ENCODE measurements at regions not wholly inside any gene's neighbourhood (a gene's known extent, or its start where the extent isn't known, plus 50 kb on each side); places are given as distances from the start of the nearest gene placed in this dataset.
"Not testable (repeated sequence)": the region's sequence is repeated elsewhere in the genome, so short reads cannot be mapped to it uniquely, and the experiment has no call there.

DNA sequence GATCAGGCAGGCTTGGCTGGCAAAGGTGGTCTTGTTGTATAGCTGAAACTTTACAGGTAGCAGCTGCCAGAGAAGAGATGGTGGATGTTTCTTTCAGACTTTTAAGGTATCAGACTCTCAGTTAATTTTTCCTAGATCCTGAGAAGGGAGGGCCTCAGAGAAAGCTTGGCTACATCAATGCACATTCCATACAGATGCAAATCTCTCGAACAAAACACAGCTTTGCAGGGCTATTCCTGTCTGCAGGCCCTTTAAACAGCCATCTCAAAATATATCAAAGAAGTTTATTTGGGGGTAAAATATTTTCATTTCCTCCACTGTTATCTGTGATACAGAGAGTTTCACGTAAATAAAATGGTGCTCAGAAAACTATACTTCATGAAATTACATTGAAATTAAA, 1584.4 kb downstream of the EFNA5 start:
- no peak for DNase-seq (ENCODE audit: low read depth in 2 of 3, low spot score in 2 of 3)

GRCh38 chr5:106085556-106085955, 1585.2 kb downstream of the EFNA5 start:
- no peak for DNase-seq (ENCODE audit: low read depth in 2 of 3, low spot score in 2 of 3)

DNA sequence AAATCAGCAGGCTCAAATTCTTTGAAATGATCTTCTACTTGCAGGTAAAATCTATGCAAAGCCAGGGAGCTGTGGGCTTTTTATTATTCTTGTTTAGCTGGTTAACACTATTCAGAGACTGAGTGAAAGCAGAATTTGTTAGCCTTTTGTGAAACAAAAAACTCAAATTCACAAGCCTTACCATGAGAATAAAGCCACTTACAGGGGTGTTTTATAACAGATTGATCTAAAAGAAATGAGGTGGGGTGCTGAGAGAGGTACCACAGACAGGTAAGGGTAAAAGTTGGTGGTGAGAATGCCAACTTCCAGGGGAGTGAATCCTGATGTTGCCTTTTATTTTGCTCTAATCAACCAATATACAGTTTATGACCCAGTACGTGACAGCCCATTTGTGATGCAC, 1585.6 kb downstream of the EFNA5 start:
- DNase-seq (ENCODE audit: low read depth in 2 of 3, low spot score in 2 of 3) = no peak

- DNase-seq (ENCODE audit: low read depth in 2 of 3, low spot score in 2 of 3) = no peak
Observed at GRCh38 chr5:106080535-106080934, 1590.2 kb downstream of the EFNA5 start.

DNA sequence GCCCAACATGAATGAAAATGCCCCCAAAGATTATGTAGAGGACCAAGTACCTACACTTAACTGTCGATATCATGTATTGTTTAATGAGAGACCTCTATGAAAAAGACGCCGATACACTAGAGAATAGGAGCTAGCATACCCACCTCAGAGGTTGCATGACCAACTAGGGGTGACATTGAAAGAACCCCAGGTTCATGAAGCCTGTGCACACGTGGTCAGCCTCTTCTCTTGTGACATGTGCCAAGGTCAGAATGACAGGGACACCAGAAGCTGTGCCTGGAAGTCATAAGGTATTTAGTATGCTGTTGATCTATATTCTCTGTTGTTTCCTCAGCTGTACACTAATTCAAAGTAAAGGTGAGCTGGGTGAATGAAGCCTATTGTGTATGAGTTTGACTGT, 1594.1 kb downstream of the EFNA5 start:
- no peak for DNase-seq (ENCODE audit: low read depth in 2 of 3, low spot score in 2 of 3)

DNA sequence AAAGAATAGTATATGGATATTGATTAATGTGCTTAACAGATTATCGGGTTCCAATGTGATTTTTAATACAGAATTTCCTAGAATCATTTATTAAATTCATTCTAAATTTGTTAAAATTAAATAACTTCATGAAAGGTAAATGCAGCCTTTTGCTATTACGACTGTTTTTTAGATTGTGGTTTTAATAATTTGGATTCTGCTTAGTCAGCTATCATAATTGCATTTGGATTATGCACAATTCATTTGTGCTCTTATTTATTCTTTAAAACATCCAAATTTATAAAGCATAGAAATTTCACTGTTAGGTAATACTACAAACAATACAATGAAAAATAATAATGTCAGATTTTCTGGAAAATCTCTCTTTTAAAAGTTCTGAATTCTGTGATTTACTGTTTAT, 1598.5 kb downstream of the EFNA5 start:
- no peak for DNase-seq (ENCODE audit: low read depth in 2 of 3, low spot score in 2 of 3)

DNA sequence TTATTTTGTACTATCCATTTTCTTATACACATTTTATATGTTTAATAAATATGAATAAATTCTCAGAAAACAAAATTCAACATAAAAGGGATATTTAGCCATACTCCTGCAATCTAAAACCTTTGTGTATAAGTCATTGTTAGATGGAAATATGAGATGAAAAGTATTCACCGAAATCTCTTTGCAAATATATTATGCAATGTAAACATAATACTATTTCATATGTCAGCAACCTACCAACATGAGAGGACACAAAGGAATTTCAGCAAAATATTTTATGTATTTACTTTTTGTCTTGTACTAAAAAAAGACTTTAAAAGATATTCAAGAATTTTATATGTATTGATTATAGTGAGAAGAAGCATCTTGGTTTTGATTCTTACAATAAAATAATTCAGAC, 1623.4 kb downstream of the EFNA5 start:
- DNase-seq (ENCODE audit: low read depth in 2 of 3, low spot score in 2 of 3) = no peak

GRCh38 chr5:106032069-106032468, 1638.7 kb downstream of the EFNA5 start:
- DNase-seq (ENCODE audit: low read depth in 2 of 3, low spot score in 2 of 3) = not testable (repeated sequence)

- no peak for DNase-seq (ENCODE audit: low read depth in 2 of 3, low spot score in 2 of 3)
Observed at GRCh38 chr5:106028314-106028713, 1642.4 kb downstream of the EFNA5 start.

- DNase-seq (ENCODE audit: low read depth in 2 of 3, low spot score in 2 of 3) = no peak
Observed at GRCh38 chr5:106020894-106021293, 1649.8 kb downstream of the EFNA5 start.

- DNase-seq (ENCODE audit: low read depth in 2 of 3, low spot score in 2 of 3) = no peak
Observed at GRCh38 chr5:106019261-106019660, 1651.5 kb downstream of the EFNA5 start.

GRCh38 chr5:106017243-106017857, 1653.4 kb downstream of the EFNA5 start:
- DNase-seq (ENCODE audit: low read depth in 2 of 3, low spot score in 2 of 3) = no peak

DNA sequence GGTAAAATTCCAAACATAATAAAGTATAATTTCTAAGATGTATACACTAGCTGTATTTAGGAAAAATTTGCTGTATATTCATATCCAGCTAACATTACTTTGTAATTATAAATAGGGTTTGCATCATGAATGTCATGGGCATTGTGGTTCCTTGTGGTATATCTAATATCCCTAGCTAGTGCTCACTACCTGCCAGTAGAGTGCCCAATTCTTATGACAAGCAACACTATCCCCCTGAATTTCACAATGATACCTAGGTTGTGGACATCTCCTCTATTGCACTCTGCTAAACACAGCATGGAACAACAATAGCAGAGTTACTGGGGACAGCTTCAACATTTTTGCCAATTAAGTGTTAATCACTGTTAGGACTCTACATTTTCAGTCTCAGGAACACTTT, 1656.5 kb downstream of the EFNA5 start:
- no peak for DNase-seq (ENCODE audit: low read depth in 2 of 3, low spot score in 2 of 3)

- DNase-seq (ENCODE audit: low read depth in 2 of 3, low spot score in 2 of 3) = no peak
Observed at GRCh38 chr5:106006242-106006641, 1664.5 kb downstream of the EFNA5 start.

DNA sequence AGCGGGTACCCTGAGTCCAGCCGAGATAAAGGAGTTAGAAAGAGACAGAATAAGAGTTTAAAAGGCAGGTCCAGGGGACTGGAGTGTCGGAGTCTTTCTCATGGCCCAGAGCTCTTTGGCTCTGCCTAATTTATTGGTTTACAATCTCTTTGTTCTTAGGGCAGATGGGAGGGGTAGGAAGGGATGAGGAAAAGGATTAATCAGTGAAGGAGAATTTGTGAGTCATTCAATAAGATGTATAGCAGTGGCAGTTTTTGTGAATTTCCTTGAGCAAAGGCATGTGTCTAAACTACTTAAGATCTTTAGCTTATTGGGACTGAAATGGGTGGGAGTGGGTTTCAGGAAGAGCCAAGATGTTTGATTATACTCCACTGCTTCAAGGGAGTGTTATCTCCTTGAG, 1671.7 kb downstream of the EFNA5 start:
- DNase-seq (ENCODE audit: low read depth in 2 of 3, low spot score in 2 of 3) = not testable (repeated sequence)

DNA sequence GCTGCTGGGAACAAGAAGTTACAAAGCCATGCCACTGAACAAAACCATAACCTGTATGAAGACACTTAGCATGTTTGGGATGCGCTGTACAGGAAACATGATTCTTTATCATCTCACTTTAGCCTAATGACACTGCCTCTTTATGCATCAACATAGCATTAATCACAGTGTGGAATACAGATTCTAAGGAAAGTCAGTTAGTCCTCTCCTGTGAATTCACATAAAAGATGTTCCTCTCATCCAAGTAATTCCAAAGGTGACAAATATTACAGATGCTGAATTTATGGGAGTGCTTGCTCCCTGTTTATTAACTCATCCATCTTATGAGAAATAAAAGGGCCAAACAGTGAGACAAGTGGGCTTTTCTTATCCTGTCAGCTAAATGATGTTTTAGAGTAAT, 1677.7 kb downstream of the EFNA5 start:
- no peak for DNase-seq (ENCODE audit: low read depth in 2 of 3, low spot score in 2 of 3)

- DNase-seq (ENCODE audit: low read depth in 2 of 3, low spot score in 2 of 3) = no peak
Observed at GRCh38 chr5:105982526-105982925, 1688.2 kb downstream of the EFNA5 start.

- DNase-seq (ENCODE audit: low read depth in 2 of 3, low spot score in 2 of 3) = no peak
Observed at GRCh38 chr5:105978011-105978410, 1692.7 kb downstream of the EFNA5 start.

DNA sequence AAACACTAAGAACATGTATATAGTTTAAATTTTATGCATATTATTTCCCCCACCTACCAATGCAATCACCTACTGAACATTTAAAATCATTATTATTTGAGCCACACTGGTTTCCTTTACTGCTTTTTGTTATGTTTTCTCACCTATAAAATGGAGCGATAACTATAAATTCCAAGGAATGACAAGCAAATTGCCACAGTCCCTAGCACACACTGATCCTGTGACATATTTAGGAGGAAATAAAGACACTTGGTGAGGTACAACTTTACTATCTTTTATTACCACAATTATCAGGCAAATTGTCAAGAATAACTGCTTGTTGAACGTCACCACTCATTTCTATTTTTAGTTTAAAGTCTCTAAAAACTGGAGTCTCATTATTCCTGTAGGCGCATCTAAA, 1693.6 kb downstream of the EFNA5 start:
- DNase-seq (ENCODE audit: low read depth in 2 of 3, low spot score in 2 of 3) = no peak

DNA sequence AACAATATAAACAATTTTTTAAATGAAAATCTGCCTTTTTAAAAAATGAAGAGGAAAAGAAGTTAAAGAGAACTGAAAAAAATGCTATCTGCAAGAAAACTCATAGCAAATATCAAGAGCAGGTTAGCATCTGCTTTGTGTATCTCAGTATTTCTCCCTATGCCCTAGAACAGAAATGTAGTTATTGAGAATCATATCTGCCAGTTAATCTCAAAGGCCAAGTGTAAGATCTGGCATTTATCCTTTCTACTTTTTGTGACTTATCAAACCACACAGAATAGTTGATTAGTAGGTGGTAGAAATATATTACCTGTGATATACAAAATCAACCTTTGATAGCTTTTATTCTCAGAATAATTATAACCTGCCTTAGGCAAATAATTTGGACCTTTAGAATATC, 1699.8 kb downstream of the EFNA5 start:
- DNase-seq (ENCODE audit: low read depth in 2 of 3, low spot score in 2 of 3) = no peak

GRCh38 chr5:105968981-105969380, 1701.8 kb downstream of the EFNA5 start:
- no peak for DNase-seq (ENCODE audit: low read depth in 2 of 3, low spot score in 2 of 3)

DNA sequence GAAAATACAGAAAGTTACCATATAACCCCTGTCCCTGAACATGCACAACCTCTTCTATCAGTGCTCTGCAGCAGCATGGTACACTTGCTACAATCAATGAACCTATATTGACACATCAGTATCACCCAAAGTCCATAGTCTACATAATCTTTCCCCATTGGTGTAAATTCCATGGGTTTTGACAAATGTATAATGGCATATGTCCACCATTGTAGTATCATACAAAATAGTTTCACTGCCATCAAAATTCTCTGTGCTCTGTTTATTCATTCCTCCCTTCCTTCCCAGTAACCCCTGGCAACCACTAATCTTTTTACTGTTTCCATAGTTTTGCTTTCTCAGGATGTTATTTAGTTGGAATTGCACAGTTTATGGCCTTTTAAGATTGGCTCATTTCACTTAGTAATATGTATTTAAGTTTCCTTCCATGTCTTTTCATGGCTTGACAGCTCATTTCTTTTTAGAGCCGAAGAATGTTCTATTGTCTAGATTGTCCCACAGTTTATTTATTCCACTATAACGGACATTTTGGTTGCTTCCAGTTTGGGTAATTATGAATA, 1707.0 kb downstream of the EFNA5 start:
- no peak for DNase-seq (ENCODE audit: low read depth in 2 of 3, low spot score in 2 of 3)

DNA sequence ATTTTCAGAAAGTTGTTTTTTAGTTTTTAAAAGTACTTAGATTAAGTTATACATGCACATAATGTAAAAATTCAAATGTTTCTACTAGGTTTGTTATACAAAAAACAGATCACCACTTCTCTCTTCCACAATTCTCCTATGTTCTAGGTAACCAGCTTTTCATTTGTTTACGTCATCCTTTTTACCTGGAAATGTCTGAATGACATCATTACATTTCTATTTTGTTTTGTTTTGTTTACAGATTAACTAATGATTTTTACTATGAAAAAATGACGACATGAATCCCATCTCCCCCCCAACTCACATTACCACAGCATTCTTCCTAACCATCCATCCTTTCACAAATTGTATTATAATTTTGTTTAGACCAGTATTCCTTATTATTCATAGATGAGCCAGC, 1709.2 kb downstream of the EFNA5 start:
- no peak for DNase-seq (ENCODE audit: low read depth in 2 of 3, low spot score in 2 of 3)
